ENCODE measurements at regions not wholly inside any gene's neighbourhood (a gene's known extent, or its start where the extent isn't known, plus 50 kb on each side); places are given as distances from the start of the nearest gene placed in this dataset.

GRCh38 chr6:3631877-3632276, 119.6 kb downstream of the PXDC1 start:
- TF ChIP-seq, protein P1, sequence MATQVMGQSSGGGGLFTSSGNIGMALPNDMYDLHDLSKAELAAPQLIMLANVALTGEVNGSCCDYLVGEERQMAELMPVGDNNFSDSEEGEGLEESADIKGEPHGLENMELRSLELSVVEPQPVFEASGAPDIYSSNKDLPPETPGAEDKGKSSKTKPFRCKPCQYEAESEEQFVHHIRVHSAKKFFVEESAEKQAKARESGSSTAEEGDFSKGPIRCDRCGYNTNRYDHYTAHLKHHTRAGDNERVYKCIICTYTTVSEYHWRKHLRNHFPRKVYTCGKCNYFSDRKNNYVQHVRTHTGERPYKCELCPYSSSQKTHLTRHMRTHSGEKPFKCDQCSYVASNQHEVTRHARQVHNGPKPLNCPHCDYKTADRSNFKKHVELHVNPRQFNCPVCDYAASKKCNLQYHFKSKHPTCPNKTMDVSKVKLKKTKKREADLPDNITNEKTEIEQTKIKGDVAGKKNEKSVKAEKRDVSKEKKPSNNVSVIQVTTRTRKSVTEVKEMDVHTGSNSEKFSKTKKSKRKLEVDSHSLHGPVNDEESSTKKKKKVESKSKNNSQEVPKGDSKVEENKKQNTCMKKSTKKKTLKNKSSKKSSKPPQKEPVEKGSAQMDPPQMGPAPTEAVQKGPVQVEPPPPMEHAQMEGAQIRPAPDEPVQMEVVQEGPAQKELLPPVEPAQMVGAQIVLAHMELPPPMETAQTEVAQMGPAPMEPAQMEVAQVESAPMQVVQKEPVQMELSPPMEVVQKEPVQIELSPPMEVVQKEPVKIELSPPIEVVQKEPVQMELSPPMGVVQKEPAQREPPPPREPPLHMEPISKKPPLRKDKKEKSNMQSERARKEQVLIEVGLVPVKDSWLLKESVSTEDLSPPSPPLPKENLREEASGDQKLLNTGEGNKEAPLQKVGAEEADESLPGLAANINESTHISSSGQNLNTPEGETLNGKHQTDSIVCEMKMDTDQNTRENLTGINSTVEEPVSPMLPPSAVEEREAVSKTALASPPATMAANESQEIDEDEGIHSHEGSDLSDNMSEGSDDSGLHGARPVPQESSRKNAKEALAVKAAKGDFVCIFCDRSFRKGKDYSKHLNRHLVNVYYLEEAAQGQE (IDR thresholded peaks at IDR 0.05; ENCODE audit: insufficient read depth in 1 of 2, low read depth in 2 of 2, low read length in 1 of 2): no peak
- TF ChIP-seq POLR2AphosphoS5 (IDR thresholded peaks at IDR 0.05; ENCODE audit: low read depth, low read length) (no peak), SIN3A (IDR thresholded peaks at IDR 0.05; ENCODE audit: borderline replicate concordance, insufficient read depth, low read depth, low read length) (no peak)
- BruUV-seq (replicated peaks): no TSS peak
- ATAC-seq: no peak
- Histone ChIP-seq H3K27ac (ENCODE audit: low read length) (no peak overlapping the region), H3K4me1 (ENCODE audit: control insufficient read depth, insufficient read depth, low read length) (no peaks in the 10 kb centered on the region), H3K9me3 (ENCODE audit: control insufficient read depth, insufficient read depth, low read depth, low read length) (no peaks in the 10 kb centered on the region), H3K36me3 (ENCODE audit: control insufficient read depth, insufficient read depth, low read length) (no peaks in the 10 kb centered on the region), H3K27me3 (ENCODE audit: control insufficient read depth, insufficient read depth, low read length) (peaks cover 2% of the 10 kb centered on the region; the same call in 1 of the 2 replicates), H3K4me3 (ENCODE audit: low read depth in 2 of 2, low read length in 2 of 2) (no peak overlapping the region)
- ChIA-PET CTCF (no interaction called here), POLR2A (no interaction called here)
- in situ Hi-C loops (cut with HindIII; ENCODE audit: low pct_unique_long_range_greater_than_20kb, low sequenced_read_pairs) (no loop called here), intact Hi-C loops (cut with micrococcal nuclease; ENCODE audit: unreplicated experiment) (no loop called here)
- no peak for DNase-seq (ENCODE audit: low read depth, low spot score)

DNA sequence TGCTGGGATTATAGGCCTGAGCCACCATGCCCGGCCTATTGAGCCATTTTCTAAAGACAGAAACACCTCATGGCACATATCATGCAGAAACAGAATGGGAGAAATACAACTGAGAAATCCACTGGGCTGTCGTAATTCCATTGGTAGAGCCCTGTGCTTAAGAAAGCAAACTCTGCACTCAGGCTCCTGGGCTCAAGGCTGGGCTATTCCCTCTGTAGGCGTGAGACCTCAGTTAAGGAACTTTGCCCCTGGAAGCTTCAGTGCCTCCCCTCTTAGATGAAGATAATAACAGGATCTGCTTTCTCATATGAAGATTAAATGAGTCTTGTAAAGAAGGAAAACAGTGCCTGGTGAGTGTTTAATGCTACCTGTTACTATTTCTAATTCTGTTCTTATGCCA, 120.3 kb downstream of the PXDC1 start:
- H3K27me3 ChIP-seq (ENCODE audit: control insufficient read depth, insufficient read depth, low read length): peaks cover 2% of the 10 kb centered on the region; the same call in 1 of the 2 replicates
- ChIA-PET CTCF (no interaction called here), POLR2A (no interaction called here)
- no peaks in the 10 kb centered on the region for H3K36me3 ChIP-seq (ENCODE audit: control insufficient read depth, insufficient read depth, low read length)
- in situ Hi-C loops (cut with HindIII; ENCODE audit: low pct_unique_long_range_greater_than_20kb, low sequenced_read_pairs) (no loop called here), intact Hi-C loops (cut with micrococcal nuclease; ENCODE audit: unreplicated experiment) (no loop called here)
- no peak overlapping the region for H3K4me3 ChIP-seq (ENCODE audit: low read depth in 2 of 2, low read length in 2 of 2)
- no peak overlapping the region for H3K27ac ChIP-seq (ENCODE audit: low read length)
- no peaks in the 10 kb centered on the region for H3K9me3 ChIP-seq (ENCODE audit: control insufficient read depth, insufficient read depth, low read depth, low read length)
- H3K4me1 ChIP-seq (ENCODE audit: control insufficient read depth, insufficient read depth, low read length): no peaks in the 10 kb centered on the region
- no TSS peak for BruUV-seq (replicated peaks)
- DNase-seq (ENCODE audit: low read depth, low spot score): no peak
- ATAC-seq: no peak
- no peak for TF ChIP-seq TCF7L2 (IDR thresholded peaks at IDR 0.05; ENCODE audit: low read depth, low read length)
- TF ChIP-seq, protein P2, sequence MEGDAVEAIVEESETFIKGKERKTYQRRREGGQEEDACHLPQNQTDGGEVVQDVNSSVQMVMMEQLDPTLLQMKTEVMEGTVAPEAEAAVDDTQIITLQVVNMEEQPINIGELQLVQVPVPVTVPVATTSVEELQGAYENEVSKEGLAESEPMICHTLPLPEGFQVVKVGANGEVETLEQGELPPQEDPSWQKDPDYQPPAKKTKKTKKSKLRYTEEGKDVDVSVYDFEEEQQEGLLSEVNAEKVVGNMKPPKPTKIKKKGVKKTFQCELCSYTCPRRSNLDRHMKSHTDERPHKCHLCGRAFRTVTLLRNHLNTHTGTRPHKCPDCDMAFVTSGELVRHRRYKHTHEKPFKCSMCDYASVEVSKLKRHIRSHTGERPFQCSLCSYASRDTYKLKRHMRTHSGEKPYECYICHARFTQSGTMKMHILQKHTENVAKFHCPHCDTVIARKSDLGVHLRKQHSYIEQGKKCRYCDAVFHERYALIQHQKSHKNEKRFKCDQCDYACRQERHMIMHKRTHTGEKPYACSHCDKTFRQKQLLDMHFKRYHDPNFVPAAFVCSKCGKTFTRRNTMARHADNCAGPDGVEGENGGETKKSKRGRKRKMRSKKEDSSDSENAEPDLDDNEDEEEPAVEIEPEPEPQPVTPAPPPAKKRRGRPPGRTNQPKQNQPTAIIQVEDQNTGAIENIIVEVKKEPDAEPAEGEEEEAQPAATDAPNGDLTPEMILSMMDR (IDR thresholded peaks at IDR 0.05): no peak

- Histone ChIP-seq H3K4me3 (ENCODE audit: low read depth in 2 of 2, low read length in 2 of 2) (no peak overlapping the region), H3K27ac (ENCODE audit: low read length) (no peak overlapping the region), H3K4me1 (ENCODE audit: control insufficient read depth, insufficient read depth, low read length) (no peaks in the 10 kb centered on the region), H3K36me3 (ENCODE audit: control insufficient read depth, insufficient read depth, low read length) (no peaks in the 10 kb centered on the region), H3K9me3 (ENCODE audit: control insufficient read depth, insufficient read depth, low read depth, low read length) (no peaks in the 10 kb centered on the region), H3K27me3 (ENCODE audit: control insufficient read depth, insufficient read depth, low read length) (peaks cover 2% of the 10 kb centered on the region; the same call in 1 of the 2 replicates)
- ChIA-PET CTCF (no interaction called here), POLR2A (no interaction called here)
- DNase-seq (ENCODE audit: low read depth, low spot score) (no peak), ATAC-seq (no peak)
- TF ChIP-seq POLR2AphosphoS5 (IDR thresholded peaks at IDR 0.05; ENCODE audit: low read depth, low read length) (no peak), SIN3A (IDR thresholded peaks at IDR 0.05; ENCODE audit: borderline replicate concordance, insufficient read depth, low read depth, low read length) (no peak), TCF7L2 (IDR thresholded peaks at IDR 0.05; ENCODE audit: low read depth, low read length) (no peak)
- TF ChIP-seq, protein P2 (IDR thresholded peaks at IDR 0.05): no peak
- TF ChIP-seq, protein P1 (IDR thresholded peaks at IDR 0.05; ENCODE audit: insufficient read depth in 1 of 2, low read depth in 2 of 2, low read length in 1 of 2): no peak
- BruUV-seq (replicated peaks): no TSS peak
- in situ Hi-C loops (cut with HindIII; ENCODE audit: low pct_unique_long_range_greater_than_20kb, low sequenced_read_pairs) (no loop called here), intact Hi-C loops (cut with micrococcal nuclease; ENCODE audit: unreplicated experiment) (no loop called here)
Measured at GRCh38 chr6:3630258-3630835, 121.2 kb downstream of the PXDC1 start.
